ENCODE measurements at regions not wholly inside any gene's neighbourhood (a gene's known extent, or its start where the extent isn't known, plus 50 kb on each side); places are given as distances from the start of the nearest gene placed in this dataset.

GRCh38 chr14:65193916-65194590 is 91.7 kb upstream of the MAX start:
- in situ Hi-C loops (cut with HindIII; ENCODE audit: low pct_unique_long_range_greater_than_20kb, low sequenced_read_pairs), result no loop called here
- no peak for TF ChIP-seq JUND (IDR thresholded peaks at IDR 0.05; ENCODE audit: low read depth)
- no peak for DNase-seq (ENCODE audit: low read depth in 1 of 2, low spot score in 1 of 2)

- no peak for TF ChIP-seq JUND (IDR thresholded peaks at IDR 0.05; ENCODE audit: low read depth)
- no peak for DNase-seq (ENCODE audit: low read depth in 1 of 2, low spot score in 1 of 2)
- in situ Hi-C loops (cut with HindIII; ENCODE audit: low pct_unique_long_range_greater_than_20kb, low sequenced_read_pairs), result no loop called here
These were observed 92.9 kb upstream of the MAX start for GRCh38 chr14:65195042-65195719.

- TF ChIP-seq JUND (IDR thresholded peaks at IDR 0.05; ENCODE audit: low read depth), result no peak
- in situ Hi-C loops (cut with HindIII; ENCODE audit: low pct_unique_long_range_greater_than_20kb, low sequenced_read_pairs), result no loop called here
- no peak for DNase-seq (ENCODE audit: low read depth in 1 of 2, low spot score in 1 of 2)
These were observed 96.0 kb upstream of the MAX start for GRCh38 chr14:65198346-65198745.

- TF ChIP-seq JUND (IDR thresholded peaks at IDR 0.05; ENCODE audit: low read depth), result no peak
- no peak for DNase-seq (ENCODE audit: low read depth in 1 of 2, low spot score in 1 of 2)
- in situ Hi-C loops (cut with HindIII; ENCODE audit: low pct_unique_long_range_greater_than_20kb, low sequenced_read_pairs), result no loop called here
These were observed 98.1 kb upstream of the MAX start for GRCh38 chr14:65200454-65200853.

GRCh38 chr14:65203574-65203973 is 101.3 kb upstream of the MAX start:
- no peak for DNase-seq (ENCODE audit: low read depth in 1 of 2, low spot score in 1 of 2)
- in situ Hi-C loops (cut with HindIII; ENCODE audit: low pct_unique_long_range_greater_than_20kb, low sequenced_read_pairs), result no loop called here
- TF ChIP-seq JUND (IDR thresholded peaks at IDR 0.05; ENCODE audit: low read depth), result no peak

- no peak for TF ChIP-seq JUND (IDR thresholded peaks at IDR 0.05; ENCODE audit: low read depth)
- in situ Hi-C loops (cut with HindIII; ENCODE audit: low pct_unique_long_range_greater_than_20kb, low sequenced_read_pairs), result no loop called here
- DNase-seq (ENCODE audit: low read depth in 1 of 2, low spot score in 1 of 2), result no peak
These were observed 101.7 kb upstream of the MAX start for GRCh38 chr14:65204056-65204455.

GRCh38 chr14:65206078-65206447 is 103.7 kb upstream of the MAX start:
- DNase-seq (ENCODE audit: low read depth in 1 of 2, low spot score in 1 of 2), result no peak
- in situ Hi-C loops (cut with HindIII; ENCODE audit: low pct_unique_long_range_greater_than_20kb, low sequenced_read_pairs), result no loop called here
- no peak for TF ChIP-seq JUND (IDR thresholded peaks at IDR 0.05; ENCODE audit: low read depth)

- no peak for DNase-seq (ENCODE audit: low read depth in 1 of 2, low spot score in 1 of 2)
- in situ Hi-C loops (cut with HindIII; ENCODE audit: low pct_unique_long_range_greater_than_20kb, low sequenced_read_pairs), result no loop called here
- TF ChIP-seq JUND (IDR thresholded peaks at IDR 0.05; ENCODE audit: low read depth), result no peak
These were observed 104.3 kb upstream of the MAX start for GRCh38 chr14:65206448-65207096.

GRCh38 chr14:65208548-65208947 is 106.2 kb upstream of the MAX start:
- TF ChIP-seq JUND (IDR thresholded peaks at IDR 0.05; ENCODE audit: low read depth), result no peak
- DNase-seq (ENCODE audit: low read depth in 1 of 2, low spot score in 1 of 2), result no peak

GRCh38 chr14:65210118-65210821 is 108.0 kb upstream of the MAX start:
- in situ Hi-C loops (cut with HindIII; ENCODE audit: low pct_unique_long_range_greater_than_20kb, low sequenced_read_pairs), result no loop called here
- TF ChIP-seq JUND (IDR thresholded peaks at IDR 0.05; ENCODE audit: low read depth), result no peak
- DNase-seq (ENCODE audit: low read depth in 1 of 2, low spot score in 1 of 2), result no peak

More at GRCh38 chr14:65208548-65208947, 106.2 kb upstream of the MAX start:
- in situ Hi-C loops (cut with HindIII; ENCODE audit: low pct_unique_long_range_greater_than_20kb, low sequenced_read_pairs), result no loop called here

- in situ Hi-C loops (cut with HindIII; ENCODE audit: low pct_unique_long_range_greater_than_20kb, low sequenced_read_pairs), result no loop called here
- no peak for DNase-seq (ENCODE audit: low read depth in 1 of 2, low spot score in 1 of 2)
- TF ChIP-seq JUND (IDR thresholded peaks at IDR 0.05; ENCODE audit: low read depth), result no peak
These were observed 108.5 kb upstream of the MAX start for GRCh38 chr14:65210822-65211182.

GRCh38 chr14:65211341-65211987 is 109.1 kb upstream of the MAX start:
- DNase-seq (ENCODE audit: low read depth in 1 of 2, low spot score in 1 of 2), result no peak
- no peak for TF ChIP-seq JUND (IDR thresholded peaks at IDR 0.05; ENCODE audit: low read depth)
- in situ Hi-C loops (cut with HindIII; ENCODE audit: low pct_unique_long_range_greater_than_20kb, low sequenced_read_pairs), result no loop called here

Data from T47D (cell line).